ENCODE measurements at regions not wholly inside any gene's neighbourhood (a gene's known extent, or its start where the extent isn't known, plus 50 kb on each side); places are given as distances from the start of the nearest gene placed in this dataset.

- TF ChIP-seq EZH2 (IDR thresholded peaks at IDR 0.05; ENCODE audit: insufficient read depth, poor library complexity, severe bottlenecking) (no peak), EZH2phosphoT487 (IDR thresholded peaks at IDR 0.05; ENCODE audit: insufficient read depth, low read depth) (no peak)
These were observed 68.4 kb upstream of the SORL1 start for GRCh38 chr11:121383716-121384115.
